Sigmoid colon (tissue), 4 donors: ENCODE measurements at regions not wholly inside any gene's neighbourhood (a gene's known extent, or its start where the extent isn't known, plus 50 kb on each side); places are given as distances from the start of the nearest gene placed in this dataset.
"Not testable (repeated sequence)": the region's sequence is repeated elsewhere in the genome, so short reads cannot be mapped to it uniquely, and the experiment has no call there.

Source experiments
- CTCF ChIP-seq, 4 experiments: fragments of 450-650 bp in 3 of 4; fragments of 200-600 bp in 1 of 4; IDR thresholded peaks; one replicate each; pipeline ENCODE4 v1.5.1; 2016 to 2019; ENCODE audit warnings: antibody characterized with exemption in 4 of 4, mild to moderate bottlenecking in 3 of 4, moderate library complexity in 2 of 4
- POLR2AphosphoS5 ChIP-seq, 4 donors: sonication (generic); formaldehyde crosslinking; IDR thresholded peaks; one replicate each; pipeline ENCODE4 v1.6.1; 2017; ENCODE audit warnings: antibody characterized with exemption in 4 of 4

- not testable (repeated sequence) for TF ChIP-seq POLR2AphosphoS5, CTCF (IDR thresholded peaks at IDR 0.05)
Measured at GRCh38 chr2:110386546-110386945, 86.1 kb downstream of the LIMS4 start.
